ENCODE measurements at regions not wholly inside any gene's neighbourhood (a gene's known extent, or its start where the extent isn't known, plus 50 kb on each side); places are given as distances from the start of the nearest gene placed in this dataset.

- no peak for TF ChIP-seq TP53 (CRISPR knock-in tag; IDR thresholded peaks at IDR 0.05)
- no peak for TF ChIP-seq CTCF (IDR thresholded peaks at IDR 0.05)
- no peak for TF ChIP-seq ZNF232 (CRISPR knock-in tag; IDR thresholded peaks at IDR 0.05)
- TF ChIP-seq TEAD1 (CRISPR knock-in tag; IDR thresholded peaks at IDR 0.05) = no peak
- TF ChIP-seq SMAD4 (CRISPR knock-in tag; IDR thresholded peaks at IDR 0.05) = no peak
- TF ChIP-seq HMGA2 (CRISPR knock-in tag; IDR thresholded peaks at IDR 0.05) = no peak
- TF ChIP-seq MXD4 (CRISPR knock-in tag; IDR thresholded peaks at IDR 0.05; ENCODE audit: borderline replicate concordance) = no peak
- ChIA-PET POLR2A (no interaction called here), CTCF (no interaction called here)
- no peaks in the 10 kb centered on the region for H3K27me3 Mint-ChIP-seq (ENCODE audit: low read depth)
- ATAC-seq (no peak), DNase-seq (ENCODE audit: low spot score) (no peak)
- H3K4me3 Mint-ChIP-seq = no peak overlapping the region
- H3K36me3 Mint-ChIP-seq = 0 out of 2 replicates have a peak, but pooled peaks cover 3% of the 10 kb centered on the region
- no peak overlapping the region for H3K27ac Mint-ChIP-seq
- peaks cover 18% of the 10 kb centered on the region for H3K9me3 Mint-ChIP-seq
- H3K4me1 Mint-ChIP-seq = peaks cover 7% of the 10 kb centered on the region
These were observed 158.0 kb upstream of the CARMIL1 start for GRCh38 chr6:25121186-25121585.

- DNase-seq (ENCODE audit: low spot score) = no peak
- H3K27ac Mint-ChIP-seq = no peak overlapping the region
- no peaks in the 10 kb centered on the region for H3K27me3 Mint-ChIP-seq (ENCODE audit: low read depth)
- POLR2A ChIA-PET = no interaction called here
- TF ChIP-seq, protein P1, sequence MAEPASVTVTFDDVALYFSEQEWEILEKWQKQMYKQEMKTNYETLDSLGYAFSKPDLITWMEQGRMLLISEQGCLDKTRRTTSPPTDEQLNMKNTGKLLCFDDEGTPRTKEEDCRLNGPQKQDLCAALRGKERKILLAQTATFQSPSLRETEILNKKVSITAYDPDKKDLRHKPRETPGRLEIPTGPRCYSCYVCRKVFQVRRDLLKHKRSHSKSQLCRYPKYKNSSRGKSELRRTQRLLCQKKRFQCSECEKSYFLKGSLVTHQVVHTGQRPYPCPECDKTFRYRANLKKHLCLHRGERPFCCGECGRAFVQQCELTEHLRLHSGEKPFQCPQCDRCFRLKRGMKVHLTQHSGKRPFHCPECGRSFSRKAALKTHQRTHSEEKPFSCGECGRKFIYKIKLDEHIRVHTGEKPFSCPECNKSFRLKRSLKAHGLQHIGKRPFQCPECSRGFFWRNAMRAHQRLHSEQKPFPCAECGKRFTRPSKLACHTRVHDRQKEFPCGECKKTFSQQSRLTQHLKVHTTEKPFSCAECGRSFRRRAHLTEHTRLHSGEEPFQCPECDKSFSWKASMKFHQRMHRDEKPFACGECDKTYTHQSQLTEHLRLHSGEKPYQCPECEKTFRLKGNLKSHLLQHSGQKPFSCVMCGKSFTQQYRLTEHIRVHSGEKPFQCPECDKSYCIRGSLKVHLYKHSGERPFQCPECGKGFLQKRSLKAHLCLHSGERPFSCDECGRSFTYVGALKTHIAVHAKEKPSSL (CRISPR knock-in tag; conservative IDR thresholded peaks at IDR 0.05) = no peak
- TF ChIP-seq FOXJ3 (CRISPR knock-in tag; IDR thresholded peaks at IDR 0.05; ENCODE audit: borderline replicate concordance) (no peak), TP53 (CRISPR knock-in tag; IDR thresholded peaks at IDR 0.05) (no peak), GABPB1 (CRISPR knock-in tag; IDR thresholded peaks at IDR 0.05) (no peak), ATF6 (CRISPR knock-in tag; IDR thresholded peaks at IDR 0.05) (no peak), CREM (CRISPR knock-in tag; IDR thresholded peaks at IDR 0.05) (no peak)
- TF ChIP-seq, protein P2, sequence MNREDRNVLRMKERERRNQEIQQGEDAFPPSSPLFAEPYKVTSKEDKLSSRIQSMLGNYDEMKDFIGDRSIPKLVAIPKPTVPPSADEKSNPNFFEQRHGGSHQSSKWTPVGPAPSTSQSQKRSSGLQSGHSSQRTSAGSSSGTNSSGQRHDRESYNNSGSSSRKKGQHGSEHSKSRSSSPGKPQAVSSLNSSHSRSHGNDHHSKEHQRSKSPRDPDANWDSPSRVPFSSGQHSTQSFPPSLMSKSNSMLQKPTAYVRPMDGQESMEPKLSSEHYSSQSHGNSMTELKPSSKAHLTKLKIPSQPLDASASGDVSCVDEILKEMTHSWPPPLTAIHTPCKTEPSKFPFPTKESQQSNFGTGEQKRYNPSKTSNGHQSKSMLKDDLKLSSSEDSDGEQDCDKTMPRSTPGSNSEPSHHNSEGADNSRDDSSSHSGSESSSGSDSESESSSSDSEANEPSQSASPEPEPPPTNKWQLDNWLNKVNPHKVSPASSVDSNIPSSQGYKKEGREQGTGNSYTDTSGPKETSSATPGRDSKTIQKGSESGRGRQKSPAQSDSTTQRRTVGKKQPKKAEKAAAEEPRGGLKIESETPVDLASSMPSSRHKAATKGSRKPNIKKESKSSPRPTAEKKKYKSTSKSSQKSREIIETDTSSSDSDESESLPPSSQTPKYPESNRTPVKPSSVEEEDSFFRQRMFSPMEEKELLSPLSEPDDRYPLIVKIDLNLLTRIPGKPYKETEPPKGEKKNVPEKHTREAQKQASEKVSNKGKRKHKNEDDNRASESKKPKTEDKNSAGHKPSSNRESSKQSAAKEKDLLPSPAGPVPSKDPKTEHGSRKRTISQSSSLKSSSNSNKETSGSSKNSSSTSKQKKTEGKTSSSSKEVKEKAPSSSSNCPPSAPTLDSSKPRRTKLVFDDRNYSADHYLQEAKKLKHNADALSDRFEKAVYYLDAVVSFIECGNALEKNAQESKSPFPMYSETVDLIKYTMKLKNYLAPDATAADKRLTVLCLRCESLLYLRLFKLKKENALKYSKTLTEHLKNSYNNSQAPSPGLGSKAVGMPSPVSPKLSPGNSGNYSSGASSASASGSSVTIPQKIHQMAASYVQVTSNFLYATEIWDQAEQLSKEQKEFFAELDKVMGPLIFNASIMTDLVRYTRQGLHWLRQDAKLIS (CRISPR knock-in tag; IDR thresholded peaks at IDR 0.05; ENCODE audit: borderline replicate concordance) = no peak
- CTCF ChIA-PET = no interaction called here
- ATAC-seq = no peak
- peaks cover 7% of the 10 kb centered on the region for H3K4me1 Mint-ChIP-seq
- 0 out of 2 replicates have a peak, but pooled peaks cover 3% of the 10 kb centered on the region for H3K36me3 Mint-ChIP-seq
- H3K9me3 Mint-ChIP-seq = peaks cover 18% of the 10 kb centered on the region
- H3K4me3 Mint-ChIP-seq = no peak overlapping the region
These were observed 157.2 kb upstream of the CARMIL1 start for GRCh38 chr6:25122001-25122400.

Measured in WTC11 (cell line).